HG03045 (cell line): ENCODE measurements at regions not wholly inside any gene's neighbourhood (a gene's known extent, or its start where the extent isn't known, plus 50 kb on each side); places are given as distances from the start of the nearest gene placed in this dataset.

Source experiments
- ATAC-seq: cut with Tn5 transposase; IDR thresholded peaks from one replicate; pipeline ENCODE4 v1.9.1; 2021; ENCODE audit warnings: mild to moderate bottlenecking, moderate library complexity; ENCODE audit not compliant: unreplicated experiment

GRCh38 chr6:164337024-164337924, 922.8 kb downstream of the QKI start:
- no peak for ATAC-seq

- ATAC-seq = no peak
Measured at GRCh38 chr6:164336455-164336854, 921.9 kb downstream of the QKI start.

DNA sequence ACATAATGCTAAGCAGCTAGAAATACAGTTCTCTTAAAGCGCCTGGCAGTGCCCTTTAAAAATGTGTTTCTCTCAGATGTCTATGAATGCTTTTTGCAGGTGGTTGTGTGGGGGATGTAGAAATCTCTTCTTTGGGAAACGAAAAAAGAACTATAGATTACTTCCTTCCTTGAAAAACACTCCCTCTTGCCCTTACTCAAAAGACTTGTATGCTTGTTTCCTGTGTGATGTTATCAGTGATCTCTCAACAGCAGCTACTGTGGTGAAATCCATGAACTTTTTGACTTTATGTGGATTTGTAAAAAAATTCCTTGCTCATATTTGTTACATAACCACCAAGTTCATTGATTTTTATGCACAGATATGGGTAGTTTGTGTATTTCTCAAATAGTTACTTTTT, 916.5 kb downstream of the QKI start:
- ATAC-seq = no peak

DNA sequence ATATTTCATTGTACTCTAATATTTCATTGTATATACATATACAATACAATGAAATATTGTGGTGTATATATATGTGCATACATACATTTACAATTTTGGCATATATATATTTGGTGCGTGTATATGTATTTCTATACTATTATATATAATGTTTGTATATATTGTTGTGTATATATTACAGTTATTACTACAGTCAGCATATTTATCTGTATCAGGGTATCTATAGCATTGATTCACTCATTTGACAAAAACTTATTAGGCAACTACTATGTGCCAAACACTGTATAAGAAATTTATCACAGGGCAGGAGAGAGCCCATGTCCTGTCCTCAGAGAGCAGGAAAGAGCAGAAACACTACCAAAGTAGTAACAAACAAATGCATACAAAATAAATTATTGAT, 910.6 kb downstream of the QKI start:
- no peak for ATAC-seq

DNA sequence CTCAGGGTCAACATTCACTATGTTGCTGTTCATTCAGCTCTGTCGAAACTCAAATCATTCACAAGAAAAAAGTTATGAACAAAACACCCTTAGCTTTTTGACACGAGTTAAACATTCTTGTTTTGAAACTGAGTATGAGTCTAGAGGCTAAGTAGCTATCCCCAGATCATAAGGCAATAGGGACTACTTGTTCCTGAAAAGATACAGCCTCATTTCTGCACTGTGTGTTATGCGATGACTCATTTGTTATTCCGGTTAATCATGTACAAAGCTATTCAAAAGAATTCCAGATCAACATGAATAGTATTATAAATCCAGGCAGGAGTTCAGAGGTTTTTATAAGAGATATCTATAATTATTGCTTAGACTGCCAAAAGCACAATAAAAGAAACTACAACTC, 908.0 kb downstream of the QKI start:
- ATAC-seq = no peak

DNA sequence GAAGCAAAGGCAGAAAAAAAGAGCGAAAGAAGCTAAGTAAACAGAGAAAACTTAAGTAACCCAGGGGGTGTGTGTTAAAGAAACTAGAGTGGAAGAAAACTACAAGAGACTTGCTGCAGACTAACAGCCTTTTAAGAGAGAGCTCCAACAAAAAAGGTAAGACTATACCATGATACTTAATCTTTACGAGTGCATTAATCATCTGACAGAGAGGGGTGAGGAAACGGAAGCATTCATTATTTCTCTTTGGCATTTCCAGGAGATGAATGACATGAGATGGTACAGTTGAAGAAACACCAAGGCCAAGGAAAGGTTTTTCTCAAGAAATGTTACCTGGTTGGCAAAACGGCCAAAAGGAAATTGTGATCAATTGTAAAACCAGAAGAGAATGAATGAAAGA, 906.8 kb downstream of the QKI start:
- no peak for ATAC-seq

GRCh38 chr6:164315376-164315775, 900.9 kb downstream of the QKI start:
- no peak for ATAC-seq

- ATAC-seq = no peak
Measured at GRCh38 chr6:164308339-164308738, 893.8 kb downstream of the QKI start.

DNA sequence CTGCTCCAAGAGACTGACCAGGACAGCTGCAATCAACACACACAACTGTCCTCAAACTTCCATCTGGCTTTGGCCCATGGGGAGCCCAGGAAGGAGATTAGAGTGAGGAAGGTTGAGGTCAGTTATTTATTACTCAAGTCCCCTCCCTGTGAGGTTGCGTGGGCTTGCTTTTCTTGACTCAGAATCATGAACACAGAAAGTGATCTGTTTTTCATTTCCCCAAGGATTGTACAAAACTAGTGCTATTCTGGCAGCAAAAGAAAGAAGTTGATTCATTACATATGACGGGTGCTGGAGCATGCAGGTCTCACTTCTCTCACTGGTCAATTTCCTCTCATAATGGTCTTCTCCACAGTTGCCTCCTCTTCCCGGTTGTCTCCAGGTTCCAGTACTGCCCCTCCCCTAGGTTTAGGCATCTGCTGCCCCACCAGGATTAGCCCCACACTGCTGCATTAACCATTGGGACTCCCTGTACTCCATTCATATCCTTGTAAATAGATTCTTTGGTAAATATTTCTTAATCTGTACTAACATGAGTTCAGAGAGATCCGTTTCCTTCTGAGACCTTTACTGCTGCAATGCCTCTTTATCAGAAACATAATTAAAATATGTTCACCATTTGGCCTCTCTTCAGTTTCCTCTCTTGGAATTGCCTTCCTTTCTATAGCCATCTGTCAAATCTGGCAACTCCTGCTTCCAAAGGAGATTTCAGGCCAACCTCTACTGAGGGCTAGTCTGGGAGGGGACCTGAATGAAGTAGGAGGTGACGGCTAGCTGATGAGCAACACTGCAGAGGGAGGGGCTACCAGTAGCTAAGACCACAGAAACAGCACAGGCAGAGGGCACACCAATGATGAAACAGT, 888.8 kb downstream of the QKI start:
- ATAC-seq = no peak

GRCh38 chr6:164296411-164296810, 881.9 kb downstream of the QKI start:
- no peak for ATAC-seq

DNA sequence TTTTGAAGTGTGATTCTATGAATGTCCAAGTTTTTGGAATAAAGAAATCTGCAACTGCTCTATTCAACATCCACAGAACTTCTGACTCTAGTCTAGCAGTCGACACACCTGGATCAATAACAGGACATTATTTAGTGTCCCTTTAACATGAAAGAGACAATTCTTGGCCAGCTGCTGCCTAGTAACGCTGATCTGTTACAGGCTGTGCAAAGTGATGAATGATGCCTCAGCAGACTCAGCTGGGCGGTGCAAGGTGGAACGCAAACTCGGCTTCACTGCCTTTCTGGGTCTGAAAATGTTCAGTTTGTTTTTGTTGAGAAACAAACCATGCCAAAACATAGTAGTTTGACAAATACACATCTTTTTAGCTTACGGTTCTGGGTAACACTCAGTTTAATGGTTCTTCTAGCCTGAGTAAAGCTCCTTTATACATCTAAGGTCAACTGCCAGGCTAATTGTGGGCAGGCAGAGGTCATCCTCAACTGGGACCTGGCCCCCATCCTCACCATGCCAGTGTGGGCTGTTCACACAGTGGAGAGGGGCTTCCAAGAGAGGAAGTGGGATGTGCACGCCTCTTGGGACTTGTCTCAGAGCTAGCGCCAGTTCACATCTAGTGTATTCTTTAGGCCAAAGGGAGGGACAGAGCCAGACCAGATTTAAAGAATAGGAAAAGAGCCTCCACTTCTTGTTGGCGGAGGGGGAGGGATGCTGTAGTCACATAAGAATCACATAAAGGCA, 879.7 kb downstream of the QKI start:
- ATAC-seq = no peak

GRCh38 chr6:164291224-164291623, 876.7 kb downstream of the QKI start:
- no peak for ATAC-seq

DNA sequence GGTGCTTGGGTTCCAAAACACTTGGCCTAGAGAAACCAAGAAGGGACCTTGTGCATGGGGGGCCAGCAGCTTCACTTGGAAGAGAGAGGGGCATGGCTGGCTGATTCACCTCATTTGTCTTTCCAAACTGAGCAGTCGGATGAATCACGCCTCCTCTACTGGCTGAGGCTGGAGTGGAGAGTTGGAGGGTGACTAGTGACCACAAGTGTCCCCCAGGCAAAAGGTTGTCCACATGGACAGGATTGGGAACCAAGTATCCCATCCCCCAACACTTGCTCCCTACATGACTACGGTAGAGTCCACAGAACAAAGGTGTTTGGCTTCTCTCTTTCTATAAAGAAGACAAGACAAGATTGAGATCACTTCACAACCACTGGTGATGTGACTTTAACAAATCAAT, 875.6 kb downstream of the QKI start:
- no peak for ATAC-seq

DNA sequence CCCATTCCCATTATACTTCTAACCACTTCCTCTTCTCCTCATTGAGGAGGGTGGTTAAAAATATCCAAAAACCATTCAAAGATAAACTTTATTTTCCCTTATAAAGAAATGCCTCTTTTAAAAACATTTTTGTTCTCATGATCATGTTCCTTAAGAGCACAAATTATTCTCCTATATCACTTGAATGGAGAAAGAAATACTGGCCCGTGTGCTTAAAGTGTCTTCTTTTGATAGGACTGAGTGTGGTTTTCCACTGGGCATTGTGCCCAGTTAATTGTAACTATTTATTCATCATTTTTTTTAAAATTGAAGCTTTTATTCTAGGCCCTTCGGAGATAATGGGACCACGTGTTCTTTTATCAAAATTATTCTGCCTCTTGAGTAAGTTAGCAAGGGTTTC, 871.5 kb downstream of the QKI start:
- no peak for ATAC-seq

DNA sequence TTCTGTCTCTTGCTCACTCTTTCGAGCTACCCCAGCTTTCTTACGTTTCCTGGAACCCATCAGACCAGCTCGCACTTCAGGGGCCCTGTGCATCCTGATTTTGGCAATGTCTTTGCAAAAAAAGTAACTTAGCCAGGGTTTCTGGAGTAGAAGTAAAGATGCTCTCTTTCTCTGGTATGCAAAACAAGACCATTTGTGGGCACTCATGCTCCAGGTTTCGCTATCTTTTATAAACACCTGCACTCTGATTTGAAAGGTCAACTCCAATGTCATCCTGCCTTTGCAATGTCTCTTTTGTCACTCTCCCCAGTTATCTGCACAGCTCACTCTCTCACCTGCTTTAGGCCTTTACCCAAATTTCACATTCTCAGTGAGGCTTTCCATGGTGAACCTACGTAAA, 869.1 kb downstream of the QKI start:
- no peak for ATAC-seq

DNA sequence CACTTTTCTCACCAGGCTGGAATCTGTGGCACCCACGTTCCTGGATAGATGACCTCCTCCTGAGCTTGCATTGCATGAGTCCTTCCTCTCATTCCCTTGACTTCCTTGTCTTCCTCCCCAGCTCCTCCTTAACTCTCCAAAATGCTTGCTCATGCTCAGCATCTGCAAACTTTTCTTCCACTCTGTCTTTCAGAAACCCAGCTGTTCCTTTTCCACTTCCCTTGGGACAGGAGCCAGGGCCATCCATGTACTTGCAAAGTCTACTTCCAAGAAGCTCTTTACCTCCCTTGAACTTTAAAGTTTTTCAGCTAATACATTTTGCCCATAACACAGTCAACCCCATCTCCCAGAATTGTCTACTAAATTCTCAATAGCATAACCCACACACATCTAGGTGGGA, 861.7 kb downstream of the QKI start:
- ATAC-seq = no peak

- ATAC-seq = no peak
Measured at GRCh38 chr6:164275773-164276172, 861.3 kb downstream of the QKI start.

- ATAC-seq = no peak
Measured at GRCh38 chr6:164274493-164274892, 860.0 kb downstream of the QKI start.

- ATAC-seq = no peak
Measured at GRCh38 chr6:164273491-164273890, 859.0 kb downstream of the QKI start.

- ATAC-seq = no peak
Measured at GRCh38 chr6:164266851-164267250, 852.3 kb downstream of the QKI start.

DNA sequence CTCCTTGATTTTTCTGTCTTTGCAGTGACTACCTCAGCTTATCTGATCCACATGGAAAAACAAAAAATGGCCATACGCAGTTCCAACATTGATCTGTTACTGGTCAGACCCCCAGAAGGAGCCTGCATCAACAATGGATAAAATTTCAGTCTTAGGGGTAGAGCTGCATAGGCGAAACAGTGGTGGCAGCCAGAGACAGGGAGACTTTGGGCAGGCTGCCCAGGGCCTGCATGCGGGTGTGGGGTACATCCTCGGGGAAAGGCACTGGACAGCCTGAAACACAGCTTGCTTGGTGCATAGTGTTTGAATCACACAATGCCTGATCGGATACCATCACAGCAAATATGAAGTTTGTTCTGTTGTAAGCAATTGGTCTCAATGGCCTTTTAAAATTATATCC, 847.8 kb downstream of the QKI start:
- no peak for ATAC-seq
